SK-N-SH (cell line): ENCODE measurements at regions not wholly inside any gene's neighbourhood (a gene's known extent, or its start where the extent isn't known, plus 50 kb on each side); places are given as distances from the start of the nearest gene placed in this dataset.
A peak's percentile ranks its signal among the peaks of the same experiment; 100 is the strongest.

ENCODE experiments used
- CTCF ChIA-PET: fragments of 300-600, 350-600 bp; formaldehyde crosslinking; extraction: SDS; loops from one replicate; lab custom pipeline; 2021; lab: Yijun Ruan, JAX
- POLR2A ChIA-PET: fragments of 350-600 bp; sonication (Branson Sonifier 250); formaldehyde crosslinking; extraction: SDS; loops from one replicate; lab custom pipeline; 2020; ENCODE audit warnings: antibody characterized with exemption, inconsistent platforms; lab: Yijun Ruan, JAX
- DNase-seq: peaks from one replicate; pipeline ENCODE4 v3.0.0; 2012
- H2AFZ ChIP-seq: fragments of 200-600 bp; sonication (generic); 2 replicates; pipeline ENCODE4 v1.8.1; 2016; ENCODE audit warnings: antibody characterized with exemption, mild to moderate bottlenecking, low read depth
- H3F3A ChIP-seq: fragments of 200-600 bp; sonication (generic); replicated peaks from 2 replicates; pipeline ENCODE3; 2016; ENCODE audit warnings: antibody characterized with exemption, mild to moderate bottlenecking; ENCODE audit not compliant: insufficient read depth
- H3K27ac ChIP-seq, 2 experiments: fragments of 200-500 bp in 1 of 2; fragments of 200-600 bp in 1 of 2; sonication (Bioruptor generic) in 1 of 2; sonication (generic), shearing (Covaris generic) in 1 of 2; 2 replicates each; pipeline versions ENCODE4 v1.5.1 to v1.6.1; 2014 to 2016; ENCODE audit warnings: low read depth in 2 of 2, inconsistent platforms in 1 of 2, low read length in 1 of 2, mild to moderate bottlenecking in 1 of 2, mixed read lengths in 1 of 2
- H3K27me3 ChIP-seq: fragments of 200-600 bp; sonication (generic), shearing (Covaris generic); 2 replicates; pipeline ENCODE4 v1.6.1; 2016; ENCODE audit warnings: mixed run types; ENCODE audit not compliant: insufficient read depth
- H3K36me3 ChIP-seq, 2 experiments: fragments of 200-500 bp in 1 of 2; fragments of 200-600 bp in 1 of 2; sonication (Bioruptor generic) in 1 of 2; sonication (generic) in 1 of 2; replicated peaks in 1 of 2; 2 replicates each; pipeline versions ENCODE3 to v1.5.1; 2014 to 2016; ENCODE audit warnings: low read length in 1 of 2, mild to moderate bottlenecking in 1 of 2; ENCODE audit not compliant: insufficient read depth in 2 of 2, control insufficient read depth in 1 of 2
- H3K4me1 ChIP-seq, 2 experiments: fragments of 200-500 bp in 1 of 2; fragments of 200-600 bp in 1 of 2; sonication (Bioruptor generic) in 1 of 2; sonication (generic), shearing (Covaris generic) in 1 of 2; 2 replicates each; pipeline versions ENCODE4 v1.5.1 to v1.6.1; 2014 to 2016; ENCODE audit warnings: low read depth in 1 of 2, low read length in 1 of 2, mixed run types in 1 of 2; ENCODE audit not compliant: insufficient read depth in 2 of 2, control insufficient read depth in 1 of 2
- H3K4me2 ChIP-seq: fragments of 200-600 bp; sonication (generic), shearing (Covaris generic); 2 replicates; pipeline ENCODE4 v1.6.1; 2017; ENCODE audit warnings: mixed run types
- H3K4me3 ChIP-seq, 2 experiments: fragments of 200-500 bp in 1 of 2; fragments of 200-600 bp in 1 of 2; sonication (Bioruptor generic) in 1 of 2; sonication (generic), shearing (Covaris generic) in 1 of 2; 2 replicates each; pipeline versions ENCODE4 v1.5.1 to v1.8.1; 2014 to 2016; ENCODE audit warnings: low read depth in 2 of 2, inconsistent platforms in 1 of 2, low read length in 1 of 2, mild to moderate bottlenecking in 1 of 2, mixed read lengths in 1 of 2, moderate library complexity in 1 of 2
- H3K79me2 ChIP-seq: fragments of 200-600 bp; sonication (generic); 2 replicates; pipeline ENCODE4 v1.8.1; 2017; ENCODE audit warnings: mild to moderate bottlenecking; ENCODE audit not compliant: insufficient read depth
- H3K9ac ChIP-seq: fragments of 200-600 bp; sonication (generic); 2 replicates; pipeline ENCODE4 v1.6.1; 2017; ENCODE audit warnings: mixed run types
- H3K9me2 ChIP-seq: fragments of 200-600 bp; sonication (generic); 2 replicates; pipeline ENCODE4 v1.6.1; 2017; ENCODE audit warnings: mixed run types
- H3K9me3 ChIP-seq: fragments of 200-600 bp; sonication (generic); 2 replicates; pipeline ENCODE4 v1.6.1; 2017; ENCODE audit warnings: mixed run types, mild to moderate bottlenecking, moderate library complexity
- H4K20me1 ChIP-seq: fragments of 200-600 bp; sonication (generic); 2 replicates; pipeline ENCODE4 v1.6.1; 2017; ENCODE audit warnings: mild to moderate bottlenecking, mixed run types; ENCODE audit not compliant: insufficient read depth
- EZH2phosphoT487 ChIP-seq: fragments of 200-600 bp; sonication (generic); IDR thresholded peaks from 2 replicates; pipeline ENCODE4 v1.6.1; 2017; ENCODE audit warnings: low read depth, mixed run types, mild to moderate bottlenecking, antibody characterized with exemption, moderate library complexity, borderline replicate concordance
- FOXJ3 ChIP-seq: sonication (generic); formaldehyde crosslinking; IDR thresholded peaks from 2 replicates; pipeline ENCODE4 v1.5.1; 2020; ENCODE audit warnings: mild to moderate bottlenecking, missing genetic modification reagents
- FOXM1 ChIP-seq: IDR thresholded peaks from 2 replicates; pipeline ENCODE4 v1.4.0; 2012; ENCODE audit warnings: low read depth, mild to moderate bottlenecking
- GABPA ChIP-seq: IDR thresholded peaks from 2 replicates; pipeline ENCODE4 v1.4.0; 2012; ENCODE audit warnings: low read depth, mild to moderate bottlenecking
- MEF2A ChIP-seq: IDR thresholded peaks from 2 replicates; pipeline ENCODE4 v1.4.0; 2012; ENCODE audit warnings: low read depth, borderline replicate concordance
- MXI1 ChIP-seq: IDR thresholded peaks from 2 replicates; pipeline ENCODE4 v1.6.1; 2012; ENCODE audit warnings: mild to moderate bottlenecking, low read depth, low read length, improper control_type of control experiment
- RAD21 ChIP-seq: IDR thresholded peaks from 2 replicates; pipeline ENCODE4 v1.6.1; 2012; ENCODE audit warnings: mild to moderate bottlenecking, low read length
- RFX5 ChIP-seq: IDR thresholded peaks from 2 replicates; pipeline ENCODE4 v1.6.1; 2012; ENCODE audit warnings: mild to moderate bottlenecking, improper control_type of control experiment, low read length
- RXRA ChIP-seq: IDR thresholded peaks from 2 replicates; pipeline ENCODE4 v1.4.0; 2012; ENCODE audit warnings: low read depth, mild to moderate bottlenecking, borderline replicate concordance
- SMC3 ChIP-seq: IDR thresholded peaks from 2 replicates; pipeline ENCODE4 v1.6.1; 2012; ENCODE audit warnings: low read depth, low read length, improper control_type of control experiment
- TEAD4 ChIP-seq: IDR thresholded peaks from 2 replicates; pipeline ENCODE4 v1.4.0; 2012; ENCODE audit warnings: mild to moderate bottlenecking, borderline replicate concordance; ENCODE audit not compliant: insufficient read depth
- YY1 ChIP-seq: IDR thresholded peaks from 2 replicates; pipeline ENCODE4 v1.4.0; 2012; ENCODE audit warnings: low read depth, mild to moderate bottlenecking
- WGBS: methylation state at CpG from one replicate; pipeline ENCODE4 v1.1.6; 2017; ENCODE audit warnings: low lambda C conversion rate; 5-methylcytosine and 5-hydroxymethylcytosine counted together
- TF ChIP-seq, protein P1 (sequence below): IDR thresholded peaks from 2 replicates; pipeline ENCODE4; 2012
- TF ChIP-seq, protein P2 (sequence below): IDR thresholded peaks from 2 replicates; pipeline ENCODE4 v1.6.1; 2012; ENCODE audit warnings: mild to moderate bottlenecking, low read depth, low read length, moderate library complexity
- TF ChIP-seq, protein P3 (sequence below): IDR thresholded peaks from 2 replicates; pipeline ENCODE4 v1.4.0; 2012; ENCODE audit warnings: low read depth, borderline replicate concordance
- TF ChIP-seq, protein P4 (sequence below): IDR thresholded peaks from 2 replicates; pipeline ENCODE4 v1.4.0; 2012; ENCODE audit warnings: low read depth
- TF ChIP-seq, protein P5 (sequence below): fragments of 200-600 bp; sonication (generic); IDR thresholded peaks from 2 replicates; pipeline ENCODE4 v1.6.1; 2017; ENCODE audit warnings: antibody characterized with exemption, mild to moderate bottlenecking, moderate library complexity

DNA sequence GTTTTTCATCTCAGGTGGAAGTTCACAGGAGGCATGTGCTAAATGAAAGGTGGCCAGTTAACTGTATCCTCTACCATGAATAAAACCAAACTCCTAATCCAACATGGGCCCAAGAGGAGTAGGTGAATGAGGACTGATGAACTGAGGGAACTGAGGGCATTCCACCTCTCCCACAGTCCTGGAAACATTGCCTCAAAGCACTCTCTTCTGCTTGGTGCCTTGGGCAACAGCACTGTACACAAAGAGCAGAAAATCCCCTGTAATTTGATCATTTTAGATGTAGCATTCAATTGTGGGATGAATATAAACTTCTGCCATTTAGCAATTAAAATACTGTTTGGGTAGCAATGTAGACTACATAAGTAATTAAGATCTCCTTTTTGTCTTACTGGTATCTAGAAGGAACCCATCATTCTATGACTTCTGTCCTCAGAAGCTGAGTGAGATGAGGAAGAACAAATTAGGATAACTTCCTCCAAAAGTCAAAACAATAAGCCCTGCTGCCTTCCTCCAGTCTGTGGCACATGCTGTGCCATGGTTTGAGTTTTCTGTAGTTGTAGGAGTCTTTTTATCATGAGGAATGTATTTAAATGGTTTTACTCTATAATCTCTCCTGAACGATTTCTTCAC lies 86.7 kb upstream of the ZEB2 start:
- 92% methylated on average over 1 of the region's 1 CpG for WGBS
- TF ChIP-seq TEAD4, result no peak
- no peak for TF ChIP-seq RAD21
- no peak for TF ChIP-seq FOXM1
- TF ChIP-seq EZH2phosphoT487, result no peak
- TF ChIP-seq YY1, result no peak
- TF ChIP-seq, protein P1, sequence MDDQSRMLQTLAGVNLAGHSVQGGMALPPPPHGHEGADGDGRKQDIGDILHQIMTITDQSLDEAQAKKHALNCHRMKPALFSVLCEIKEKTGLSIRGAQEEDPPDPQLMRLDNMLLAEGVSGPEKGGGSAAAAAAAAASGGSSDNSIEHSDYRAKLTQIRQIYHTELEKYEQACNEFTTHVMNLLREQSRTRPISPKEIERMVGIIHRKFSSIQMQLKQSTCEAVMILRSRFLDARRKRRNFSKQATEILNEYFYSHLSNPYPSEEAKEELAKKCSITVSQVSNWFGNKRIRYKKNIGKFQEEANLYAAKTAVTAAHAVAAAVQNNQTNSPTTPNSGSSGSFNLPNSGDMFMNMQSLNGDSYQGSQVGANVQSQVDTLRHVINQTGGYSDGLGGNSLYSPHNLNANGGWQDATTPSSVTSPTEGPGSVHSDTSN, result no peak
- TF ChIP-seq, all 33 proteins: peak for 0
- Histone ChIP-seq H3F3A (no peaks in the 10 kb centered on the region), H2AFZ (no peak overlapping the region), H3K4me1 (no peaks in the 10 kb centered on the region), H3K36me3 (no peaks in the 10 kb centered on the region), H3K9ac (no peak overlapping the region), H3K27me3 (no peaks in the 10 kb centered on the region), H3K79me2 (no peaks in the 10 kb centered on the region), H3K27ac (no peak overlapping the region), H4K20me1 (no peaks in the 10 kb centered on the region), H3K9me3 (no peaks in the 10 kb centered on the region), H3K4me3 (no peak overlapping the region), H3K4me2 (no peak overlapping the region), H3K9me2 (no peaks in the 10 kb centered on the region)
- CTCF ChIA-PET, result no interaction called here
- no peak for DNase-seq
- POLR2A ChIA-PET, result no interaction called here

DNA sequence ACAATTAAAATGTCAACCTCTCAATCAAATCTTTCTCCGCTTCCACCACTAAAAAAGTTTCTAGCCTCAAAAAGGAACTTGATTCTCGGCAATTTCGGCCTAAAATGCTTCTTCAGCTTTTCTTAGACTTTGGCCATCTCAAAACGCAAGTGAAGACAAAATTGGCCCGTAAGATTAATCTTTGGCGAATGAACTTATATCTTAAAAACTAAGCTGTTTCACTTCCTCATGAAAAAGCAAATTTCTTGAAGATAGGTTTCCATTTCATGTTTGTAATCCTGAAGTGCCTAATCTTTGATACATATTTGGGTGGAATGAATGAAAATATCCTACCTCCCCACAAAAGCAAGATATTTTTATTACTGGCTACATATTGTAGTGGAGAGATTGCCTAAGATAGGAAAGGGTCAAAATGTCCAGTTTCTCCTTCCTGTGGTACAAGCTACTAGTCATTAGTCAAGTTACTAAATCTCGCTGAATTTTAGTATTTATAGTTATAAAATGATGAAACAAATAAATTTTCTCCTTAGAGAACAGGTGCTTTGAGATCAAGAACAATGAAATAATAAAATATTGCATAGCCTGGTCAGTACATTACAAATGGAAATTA lies 85.4 kb upstream of the ZEB2 start:
- Histone ChIP-seq H3F3A (no peaks in the 10 kb centered on the region), H3K4me1 (no peaks in the 10 kb centered on the region), H3K9me2 (no peaks in the 10 kb centered on the region), H3K79me2 (no peaks in the 10 kb centered on the region), H2AFZ (peak overlapping the region; percentile 41; the same call in 1 of the 2 replicates), H3K4me2 (no peak overlapping the region), H3K9me3 (no peaks in the 10 kb centered on the region), H3K4me3 (no peak overlapping the region), H4K20me1 (no peaks in the 10 kb centered on the region), H3K36me3 (no peaks in the 10 kb centered on the region), H3K9ac (no peak overlapping the region), H3K27ac (no peak overlapping the region), H3K27me3 (no peaks in the 10 kb centered on the region)
- no peak for DNase-seq
- ChIA-PET POLR2A (no interaction called here), CTCF (interaction anchor here (0.6 kb wide), 2 partner anchors 9 to 1092 kb away, joined by 3 read pairs; no protein-coding TSS in a partner anchor)
- WGBS, result 91% methylated on average over 7 of the region's 7 CpGs
- TF ChIP-seq, protein P1, result no peak
- TF ChIP-seq YY1 (no peak), MXI1 (no peak), MEF2A (no peak), GABPA (no peak), SMC3 (no peak), FOXJ3 (no peak), RFX5 (no peak), RXRA (no peak)
- TF ChIP-seq, protein P2, sequence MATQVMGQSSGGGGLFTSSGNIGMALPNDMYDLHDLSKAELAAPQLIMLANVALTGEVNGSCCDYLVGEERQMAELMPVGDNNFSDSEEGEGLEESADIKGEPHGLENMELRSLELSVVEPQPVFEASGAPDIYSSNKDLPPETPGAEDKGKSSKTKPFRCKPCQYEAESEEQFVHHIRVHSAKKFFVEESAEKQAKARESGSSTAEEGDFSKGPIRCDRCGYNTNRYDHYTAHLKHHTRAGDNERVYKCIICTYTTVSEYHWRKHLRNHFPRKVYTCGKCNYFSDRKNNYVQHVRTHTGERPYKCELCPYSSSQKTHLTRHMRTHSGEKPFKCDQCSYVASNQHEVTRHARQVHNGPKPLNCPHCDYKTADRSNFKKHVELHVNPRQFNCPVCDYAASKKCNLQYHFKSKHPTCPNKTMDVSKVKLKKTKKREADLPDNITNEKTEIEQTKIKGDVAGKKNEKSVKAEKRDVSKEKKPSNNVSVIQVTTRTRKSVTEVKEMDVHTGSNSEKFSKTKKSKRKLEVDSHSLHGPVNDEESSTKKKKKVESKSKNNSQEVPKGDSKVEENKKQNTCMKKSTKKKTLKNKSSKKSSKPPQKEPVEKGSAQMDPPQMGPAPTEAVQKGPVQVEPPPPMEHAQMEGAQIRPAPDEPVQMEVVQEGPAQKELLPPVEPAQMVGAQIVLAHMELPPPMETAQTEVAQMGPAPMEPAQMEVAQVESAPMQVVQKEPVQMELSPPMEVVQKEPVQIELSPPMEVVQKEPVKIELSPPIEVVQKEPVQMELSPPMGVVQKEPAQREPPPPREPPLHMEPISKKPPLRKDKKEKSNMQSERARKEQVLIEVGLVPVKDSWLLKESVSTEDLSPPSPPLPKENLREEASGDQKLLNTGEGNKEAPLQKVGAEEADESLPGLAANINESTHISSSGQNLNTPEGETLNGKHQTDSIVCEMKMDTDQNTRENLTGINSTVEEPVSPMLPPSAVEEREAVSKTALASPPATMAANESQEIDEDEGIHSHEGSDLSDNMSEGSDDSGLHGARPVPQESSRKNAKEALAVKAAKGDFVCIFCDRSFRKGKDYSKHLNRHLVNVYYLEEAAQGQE, result no peak
- TF ChIP-seq, protein P3, sequence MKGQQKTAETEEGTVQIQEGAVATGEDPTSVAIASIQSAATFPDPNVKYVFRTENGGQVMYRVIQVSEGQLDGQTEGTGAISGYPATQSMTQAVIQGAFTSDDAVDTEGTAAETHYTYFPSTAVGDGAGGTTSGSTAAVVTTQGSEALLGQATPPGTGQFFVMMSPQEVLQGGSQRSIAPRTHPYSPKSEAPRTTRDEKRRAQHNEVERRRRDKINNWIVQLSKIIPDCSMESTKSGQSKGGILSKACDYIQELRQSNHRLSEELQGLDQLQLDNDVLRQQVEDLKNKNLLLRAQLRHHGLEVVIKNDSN, result no peak
- TF ChIP-seq, protein P4, sequence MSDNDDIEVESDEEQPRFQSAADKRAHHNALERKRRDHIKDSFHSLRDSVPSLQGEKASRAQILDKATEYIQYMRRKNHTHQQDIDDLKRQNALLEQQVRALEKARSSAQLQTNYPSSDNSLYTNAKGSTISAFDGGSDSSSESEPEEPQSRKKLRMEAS, result no peak
- TF ChIP-seq, protein P5, sequence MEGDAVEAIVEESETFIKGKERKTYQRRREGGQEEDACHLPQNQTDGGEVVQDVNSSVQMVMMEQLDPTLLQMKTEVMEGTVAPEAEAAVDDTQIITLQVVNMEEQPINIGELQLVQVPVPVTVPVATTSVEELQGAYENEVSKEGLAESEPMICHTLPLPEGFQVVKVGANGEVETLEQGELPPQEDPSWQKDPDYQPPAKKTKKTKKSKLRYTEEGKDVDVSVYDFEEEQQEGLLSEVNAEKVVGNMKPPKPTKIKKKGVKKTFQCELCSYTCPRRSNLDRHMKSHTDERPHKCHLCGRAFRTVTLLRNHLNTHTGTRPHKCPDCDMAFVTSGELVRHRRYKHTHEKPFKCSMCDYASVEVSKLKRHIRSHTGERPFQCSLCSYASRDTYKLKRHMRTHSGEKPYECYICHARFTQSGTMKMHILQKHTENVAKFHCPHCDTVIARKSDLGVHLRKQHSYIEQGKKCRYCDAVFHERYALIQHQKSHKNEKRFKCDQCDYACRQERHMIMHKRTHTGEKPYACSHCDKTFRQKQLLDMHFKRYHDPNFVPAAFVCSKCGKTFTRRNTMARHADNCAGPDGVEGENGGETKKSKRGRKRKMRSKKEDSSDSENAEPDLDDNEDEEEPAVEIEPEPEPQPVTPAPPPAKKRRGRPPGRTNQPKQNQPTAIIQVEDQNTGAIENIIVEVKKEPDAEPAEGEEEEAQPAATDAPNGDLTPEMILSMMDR, result no peak
